H1 (cell line): ENCODE measurements at regions not wholly inside any gene's neighbourhood (a gene's known extent, or its start where the extent isn't known, plus 50 kb on each side); places are given as distances from the start of the nearest gene placed in this dataset.

Source experiments
- POLR2A ChIP-seq, 2 experiments: IDR thresholded peaks; 1 replicate in 1 of 2; 2 replicates in 1 of 2; pipeline ENCODE4 v1.6.1; 2011; ENCODE audit warnings: low read depth in 2 of 2, low read length in 2 of 2, mild to moderate bottlenecking in 2 of 2; ENCODE audit errors: control extremely low read depth in 1 of 2
- RAD21 ChIP-seq, 2 experiments: IDR thresholded peaks in 1 of 2; conservative IDR thresholded peaks in 1 of 2; 2 replicates each; pipeline ENCODE4 v1.6.1; 2011; ENCODE audit warnings: low read depth in 2 of 2, low read length in 2 of 2, improper control_type of control experiment in 1 of 2, inconsistent platforms in 1 of 2, mild to moderate bottlenecking in 1 of 2, moderate library complexity in 1 of 2
- SP2 ChIP-seq: IDR thresholded peaks from 2 replicates; pipeline ENCODE4 v1.6.1; 2012; ENCODE audit warnings: mild to moderate bottlenecking, low read length, inconsistent platforms
- TF ChIP-seq, protein P1 (sequence below): IDR thresholded peaks from 2 replicates; pipeline ENCODE4 v1.6.1; 2012; ENCODE audit warnings: inconsistent platforms
- TF ChIP-seq, protein P2 (sequence below), 3 experiments: IDR thresholded peaks; 1 replicate in 2 of 3; 2 replicates in 1 of 3; pipeline versions ENCODE4 v1.5.1 to v1.6.1; 2011; ENCODE audit warnings: low read length in 3 of 3, mild to moderate bottlenecking in 3 of 3, inconsistent platforms in 2 of 3, low read depth in 1 of 3, moderate library complexity in 1 of 3; ENCODE audit not compliant: insufficient read depth in 1 of 3; ENCODE audit errors: control extremely low read depth in 1 of 3

DNA sequence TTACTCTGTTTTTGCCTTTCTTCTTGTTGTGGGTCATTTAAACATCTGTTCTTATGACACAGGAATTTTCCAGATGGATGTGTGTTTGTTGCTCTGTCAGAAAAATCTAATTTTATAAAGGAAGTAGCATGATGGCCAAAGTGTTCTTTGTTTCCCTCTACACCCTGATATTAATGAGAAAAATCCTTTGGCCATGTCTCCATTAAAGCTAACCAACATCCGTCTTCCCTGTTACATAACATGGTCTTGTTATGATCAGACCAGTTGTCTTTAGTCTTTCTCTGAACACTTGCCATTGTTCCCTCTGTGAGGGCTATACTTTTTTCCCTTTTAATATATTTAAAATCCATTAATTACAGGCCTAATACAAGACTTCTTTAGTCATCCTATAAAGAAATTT, 142.2 kb upstream of the SPRY2 start:
- TF ChIP-seq, protein P1, sequence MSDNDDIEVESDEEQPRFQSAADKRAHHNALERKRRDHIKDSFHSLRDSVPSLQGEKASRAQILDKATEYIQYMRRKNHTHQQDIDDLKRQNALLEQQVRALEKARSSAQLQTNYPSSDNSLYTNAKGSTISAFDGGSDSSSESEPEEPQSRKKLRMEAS = no peak
- no peak for TF ChIP-seq RAD21 (IDR thresholded peaks at IDR 0.05 in 1 of 2, conservative IDR thresholded peaks at IDR 0.05 in 1 of 2; ENCODE audit: low read depth in 2 of 2, low read length in 2 of 2)
- no peak for TF ChIP-seq SP2
- TF ChIP-seq, protein P2, sequence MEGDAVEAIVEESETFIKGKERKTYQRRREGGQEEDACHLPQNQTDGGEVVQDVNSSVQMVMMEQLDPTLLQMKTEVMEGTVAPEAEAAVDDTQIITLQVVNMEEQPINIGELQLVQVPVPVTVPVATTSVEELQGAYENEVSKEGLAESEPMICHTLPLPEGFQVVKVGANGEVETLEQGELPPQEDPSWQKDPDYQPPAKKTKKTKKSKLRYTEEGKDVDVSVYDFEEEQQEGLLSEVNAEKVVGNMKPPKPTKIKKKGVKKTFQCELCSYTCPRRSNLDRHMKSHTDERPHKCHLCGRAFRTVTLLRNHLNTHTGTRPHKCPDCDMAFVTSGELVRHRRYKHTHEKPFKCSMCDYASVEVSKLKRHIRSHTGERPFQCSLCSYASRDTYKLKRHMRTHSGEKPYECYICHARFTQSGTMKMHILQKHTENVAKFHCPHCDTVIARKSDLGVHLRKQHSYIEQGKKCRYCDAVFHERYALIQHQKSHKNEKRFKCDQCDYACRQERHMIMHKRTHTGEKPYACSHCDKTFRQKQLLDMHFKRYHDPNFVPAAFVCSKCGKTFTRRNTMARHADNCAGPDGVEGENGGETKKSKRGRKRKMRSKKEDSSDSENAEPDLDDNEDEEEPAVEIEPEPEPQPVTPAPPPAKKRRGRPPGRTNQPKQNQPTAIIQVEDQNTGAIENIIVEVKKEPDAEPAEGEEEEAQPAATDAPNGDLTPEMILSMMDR (IDR thresholded peaks at IDR 0.05; ENCODE audit: control extremely low read depth in 1 of 3, insufficient read depth in 1 of 3, low read depth in 1 of 3, low read length in 3 of 3) = no peak
- no peak for TF ChIP-seq POLR2A (IDR thresholded peaks at IDR 0.05; ENCODE audit: control extremely low read depth in 1 of 2, low read depth in 2 of 2, low read length in 2 of 2)
